Panc1 (cell line): ENCODE measurements at regions not wholly inside any gene's neighbourhood (a gene's known extent, or its start where the extent isn't known, plus 50 kb on each side); places are given as distances from the start of the nearest gene placed in this dataset.
A peak's percentile ranks its signal among the peaks of the same experiment; 100 is the strongest.

Experiments used
- ATAC-seq: fragments of 200-7000 bp; cut with Tn5 transposase; 2 replicates; pipeline ENCODE4 v1.9.1; 2020; ENCODE audit warnings: mild to moderate bottlenecking, moderate library complexity
- BruUV-seq: library from RNA; stranded (reverse); fragments of 400-500 nt; replicated peaks from 2 replicates; lab custom pipeline; 2021; lab: Mats Ljungman, UMichigan
- CTCF ChIA-PET: fragments of 300-600 bp; sonication (Branson Sonifier 250); formaldehyde crosslinking; loops from one replicate; lab custom pipeline; 2022; ENCODE audit warnings: antibody characterized with exemption; lab: Charles Lee
- POLR2A ChIA-PET: fragments of 300-600 bp; sonication (Branson Sonifier 250); formaldehyde crosslinking; loops from one replicate; lab custom pipeline; 2022; ENCODE audit warnings: antibody characterized with exemption; lab: Charles Lee
- DNase-seq: peaks from one replicate; pipeline ENCODE4 v3.0.0-alpha.2; 2010; ENCODE audit warnings: low read depth, low spot score
- H3K27ac ChIP-seq: 2 replicates; pipeline ENCODE4 v1.5.1; 2011; ENCODE audit warnings: mild to moderate bottlenecking, low read length, inconsistent platforms
- H3K27me3 ChIP-seq: fragments of 200-500 bp; sonication (Bioruptor generic); 2 replicates; pipeline ENCODE4 v1.6.0; 2014; ENCODE audit warnings: low read length, inconsistent platforms; ENCODE audit not compliant: control insufficient read depth, insufficient read depth
- H3K36me3 ChIP-seq: fragments of 200-500 bp; sonication (Bioruptor generic); 2 replicates; pipeline ENCODE4 v1.5.1; 2014; ENCODE audit warnings: inconsistent platforms, mild to moderate bottlenecking, low read length, moderate library complexity; ENCODE audit not compliant: control insufficient read depth, insufficient read depth
- H3K4me1 ChIP-seq: 2 replicates; pipeline ENCODE4 v1.5.1; 2011; ENCODE audit warnings: inconsistent platforms, mild to moderate bottlenecking, low read length, moderate library complexity; ENCODE audit not compliant: control insufficient read depth, insufficient read depth
- H3K4me3 ChIP-seq, 2 experiments: 2 replicates each; pipeline ENCODE4 v1.5.1; 2011 to 2012; ENCODE audit warnings: low read depth in 2 of 2, low read length in 2 of 2, mild to moderate bottlenecking in 2 of 2, inconsistent platforms in 1 of 2, moderate library complexity in 1 of 2
- H3K9me3 ChIP-seq: fragments of 200-500 bp; sonication (Bioruptor generic); 2 replicates; pipeline ENCODE4 v1.5.1; 2014; ENCODE audit warnings: low read depth, mild to moderate bottlenecking, inconsistent platforms, low read length, moderate library complexity; ENCODE audit not compliant: control insufficient read depth, insufficient read depth
- CTCF ChIP-seq: fragments of 450-650 bp; IDR thresholded peaks from 2 replicates; pipeline ENCODE4 v1.5.1; 2017; ENCODE audit warnings: mild to moderate bottlenecking
- POLR2AphosphoS5 ChIP-seq: IDR thresholded peaks from 2 replicates; pipeline ENCODE4 v1.6.1; 2012; ENCODE audit warnings: mild to moderate bottlenecking, low read depth, low read length, moderate library complexity
- REST ChIP-seq, 2 experiments: IDR thresholded peaks; 2 replicates each; pipeline ENCODE4 v1.6.1; 2011 to 2012; ENCODE audit warnings: low read depth in 2 of 2, control low read depth in 1 of 2, low read length in 1 of 2, mild to moderate bottlenecking in 1 of 2, moderate library complexity in 1 of 2; ENCODE audit not compliant: insufficient read depth in 1 of 2
- SIN3A ChIP-seq: IDR thresholded peaks from 2 replicates; pipeline ENCODE4 v1.6.1; 2012; ENCODE audit warnings: low read depth, mild to moderate bottlenecking, low read length, moderate library complexity, borderline replicate concordance; ENCODE audit not compliant: insufficient read depth
- TCF7L2 ChIP-seq: IDR thresholded peaks from 2 replicates; pipeline ENCODE4 v1.6.1; 2011; ENCODE audit warnings: mild to moderate bottlenecking, low read depth, low read length, inconsistent platforms
- in situ Hi-C: cut with HindIII; loops from 2 replicates; pipeline ENCODE4 v1.10.0; 2016; ENCODE audit warnings: low sequenced_read_pairs, low pct_unique_long_range_greater_than_20kb
- intact Hi-C: fragments of 100-400 bp; cut with micrococcal nuclease; formaldehyde crosslinking; loops from one replicate; pipeline ENCODE4 v1.10.0; 2022; ENCODE audit not compliant: unreplicated experiment

- CTCF ChIA-PET = no interaction called here
- POLR2A ChIA-PET = no interaction called here
- BruUV-seq = no TSS peak
- Histone ChIP-seq H3K36me3 (no peaks in the 10 kb centered on the region), H3K4me1 (peaks cover 13% of the 10 kb centered on the region), H3K27ac (no peak overlapping the region; the same call in 1 of the 2 replicates), H3K9me3 (no peaks in the 10 kb centered on the region), H3K27me3 (no peaks in the 10 kb centered on the region), H3K4me3 (no peak overlapping the region)
- in situ Hi-C loops (no loop called here), intact Hi-C loops (no loop called here)
- DNase-seq = no peak
- TF ChIP-seq SIN3A = no peak
- no peak for TF ChIP-seq REST (IDR thresholded peaks at IDR 0.05; ENCODE audit: insufficient read depth in 1 of 2, low read depth in 2 of 2, low read length in 1 of 2)
- TF ChIP-seq TCF7L2 = no peak
- ATAC-seq = no peak
These were observed 101.0 kb upstream of the HDGFL1 start for GRCh38 chr6:22468256-22468965.

- H3K4me3 ChIP-seq = no peak overlapping the region
- in situ Hi-C loops = no loop called here
- DNase-seq (no peak), ATAC-seq (peak; percentile 34; the same call in 1 of the 2 replicates)
- POLR2A ChIA-PET = no interaction called here
- TF ChIP-seq POLR2AphosphoS5 (no peak), SIN3A (no peak), CTCF (no peak), REST (IDR thresholded peaks at IDR 0.05; ENCODE audit: insufficient read depth in 1 of 2, low read depth in 2 of 2, low read length in 1 of 2) (no peak), TCF7L2 (no peak)
- H3K36me3 ChIP-seq = no peaks in the 10 kb centered on the region
- H3K27me3 ChIP-seq = no peaks in the 10 kb centered on the region
- intact Hi-C loops = no loop called here
- peaks cover 13% of the 10 kb centered on the region for H3K4me1 ChIP-seq
- CTCF ChIA-PET = interaction anchor here (0.5 kb wide), 1 partner anchor 257 kb away, joined by 5 read pairs; no protein-coding TSS in a partner anchor
- no TSS peak for BruUV-seq
- H3K9me3 ChIP-seq = no peaks in the 10 kb centered on the region
- peak overlapping the region; percentile 56 for H3K27ac ChIP-seq
These were observed 98.8 kb upstream of the HDGFL1 start for GRCh38 chr6:22470454-22471131.
